Tibial nerve (tissue), 4 donors: ENCODE measurements at regions not wholly inside any gene's neighbourhood (a gene's known extent, or its start where the extent isn't known, plus 50 kb on each side); places are given as distances from the start of the nearest gene placed in this dataset.

Experiments used
- DNase-seq, 2 donors: peaks; one replicate each; pipeline ENCODE4 v3.0.0-alpha.2; 2019; ENCODE audit warnings: low spot score in 2 of 2
- H3K27ac ChIP-seq, 4 donors: fragments of 200-600 bp; sonication (generic) in 3 of 4; one replicate each; pipeline ENCODE4 v1.5.1; 2017 to 2019; ENCODE audit warnings: mild to moderate bottlenecking in 1 of 4
- H3K27me3 ChIP-seq, 2 donors: fragments of 200-600 bp; sonication (generic) in 1 of 2; one replicate each; pipeline versions ENCODE4 v1.5.1 to v1.6.0; 2017 to 2019
- H3K36me3 ChIP-seq, 3 donors: fragments of 200-600 bp; sonication (generic); one replicate each; pipeline ENCODE4 v1.5.1; 2018 to 2019
- H3K4me1 ChIP-seq, 4 donors: fragments of 200-600 bp; sonication (generic) in 3 of 4; one replicate each; pipeline ENCODE4 v1.5.1; 2017 to 2019
- H3K4me3 ChIP-seq, 4 donors: fragments of 200-600 bp; sonication (generic) in 3 of 4; one replicate each; pipeline ENCODE4 v1.5.1; 2017 to 2019; ENCODE audit warnings: mild to moderate bottlenecking in 1 of 4, moderate library complexity in 1 of 4
- H3K9me3 ChIP-seq, 4 donors: fragments of 200-600 bp; sonication (generic) in 3 of 4; one replicate each; pipeline ENCODE4 v1.5.1; 2017 to 2019
- EP300 ChIP-seq, 2 donors: sonication (generic); formaldehyde crosslinking; IDR thresholded peaks; one replicate each; pipeline ENCODE4 v1.6.1; 2017; ENCODE audit warnings: antibody characterized with exemption in 2 of 2, mild to moderate bottlenecking in 1 of 2
- POLR2A ChIP-seq, 2 donors: fragments of 450-650 bp; IDR thresholded peaks; one replicate each; pipeline ENCODE4 v1.6.1; 2017; ENCODE audit warnings: antibody characterized with exemption in 2 of 2, mild to moderate bottlenecking in 2 of 2, moderate library complexity in 2 of 2
- WGBS, 2 donors: methylation state at CpG; one replicate each; pipeline ENCODE4 v1.1.5; 2018; 5-methylcytosine and 5-hydroxymethylcytosine counted together
- TF ChIP-seq, protein P1 (sequence below), 5 experiments: fragments of 200-600 bp in 3 of 5; fragments of 450-650 bp in 2 of 5; sonication (generic) in 3 of 5; IDR thresholded peaks; one replicate each; pipeline ENCODE4 v1.5.1; 2016 to 2019; ENCODE audit warnings: antibody characterized with exemption in 5 of 5, mild to moderate bottlenecking in 3 of 5, moderate library complexity in 2 of 5

- Histone ChIP-seq H3K27me3 (no peaks in the 10 kb centered on the region), H3K4me1 (no peaks in the 10 kb centered on the region)
Observed at GRCh38 chrX:129116676-129117470, 406.4 kb downstream of the SMARCA1 start.

DNA sequence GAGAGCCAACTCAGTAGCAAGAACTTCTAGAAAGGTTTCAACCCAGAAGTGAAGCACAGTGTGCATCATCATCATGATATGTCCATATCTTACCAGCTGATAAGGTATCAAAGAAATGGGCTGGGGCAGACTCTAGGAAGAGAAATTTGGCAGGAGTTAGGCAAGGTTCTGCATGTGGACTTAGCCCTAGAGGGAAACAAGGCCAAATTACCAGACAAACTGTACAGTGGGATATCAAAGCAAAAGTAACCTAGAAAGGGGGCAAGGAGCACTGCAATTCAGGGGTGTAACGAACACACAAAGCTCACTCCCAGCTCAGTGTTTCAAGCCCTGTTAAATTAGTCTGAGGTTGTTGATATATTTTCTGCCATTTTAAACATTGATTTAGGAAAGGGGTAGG, 407.4 kb downstream of the SMARCA1 start:
- TF ChIP-seq, protein P1, sequence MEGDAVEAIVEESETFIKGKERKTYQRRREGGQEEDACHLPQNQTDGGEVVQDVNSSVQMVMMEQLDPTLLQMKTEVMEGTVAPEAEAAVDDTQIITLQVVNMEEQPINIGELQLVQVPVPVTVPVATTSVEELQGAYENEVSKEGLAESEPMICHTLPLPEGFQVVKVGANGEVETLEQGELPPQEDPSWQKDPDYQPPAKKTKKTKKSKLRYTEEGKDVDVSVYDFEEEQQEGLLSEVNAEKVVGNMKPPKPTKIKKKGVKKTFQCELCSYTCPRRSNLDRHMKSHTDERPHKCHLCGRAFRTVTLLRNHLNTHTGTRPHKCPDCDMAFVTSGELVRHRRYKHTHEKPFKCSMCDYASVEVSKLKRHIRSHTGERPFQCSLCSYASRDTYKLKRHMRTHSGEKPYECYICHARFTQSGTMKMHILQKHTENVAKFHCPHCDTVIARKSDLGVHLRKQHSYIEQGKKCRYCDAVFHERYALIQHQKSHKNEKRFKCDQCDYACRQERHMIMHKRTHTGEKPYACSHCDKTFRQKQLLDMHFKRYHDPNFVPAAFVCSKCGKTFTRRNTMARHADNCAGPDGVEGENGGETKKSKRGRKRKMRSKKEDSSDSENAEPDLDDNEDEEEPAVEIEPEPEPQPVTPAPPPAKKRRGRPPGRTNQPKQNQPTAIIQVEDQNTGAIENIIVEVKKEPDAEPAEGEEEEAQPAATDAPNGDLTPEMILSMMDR (IDR thresholded peaks at IDR 0.05): no peak
- TF ChIP-seq EP300 (IDR thresholded peaks at IDR 0.05) (no peak), POLR2A (IDR thresholded peaks at IDR 0.05) (no peak)
- H3K27me3 ChIP-seq: no peaks in the 10 kb centered on the region
- no peak overlapping the region for H3K27ac ChIP-seq
- H3K36me3 ChIP-seq: no peaks in the 10 kb centered on the region
- no peaks in the 10 kb centered on the region for H3K4me1 ChIP-seq
- no peak overlapping the region for H3K4me3 ChIP-seq
- WGBS, 2 donors: 58 to 100% methylated on average over 1 of the region's 1 CpG
- no peaks in the 10 kb centered on the region for H3K9me3 ChIP-seq
- no peak for DNase-seq

More at GRCh38 chrX:129116676-129117470, 406.4 kb downstream of the SMARCA1 start:
- WGBS, 2 donors: 50 to 63% methylated on average over 7 to 8 of the region's 8 CpGs
- no peak overlapping the region for H3K4me3 ChIP-seq
- DNase-seq: no peak
- no peaks in the 10 kb centered on the region for H3K36me3 ChIP-seq
- no peaks in the 10 kb centered on the region for H3K9me3 ChIP-seq
- TF ChIP-seq EP300 (IDR thresholded peaks at IDR 0.05): no peak
- TF ChIP-seq POLR2A (IDR thresholded peaks at IDR 0.05): no peak
- no peak overlapping the region for H3K27ac ChIP-seq

- Histone ChIP-seq H3K27ac (no peak overlapping the region), H3K9me3 (no peaks in the 10 kb centered on the region), H3K36me3 (no peaks in the 10 kb centered on the region), H3K4me1 (no peaks in the 10 kb centered on the region), H3K27me3 (no peaks in the 10 kb centered on the region), H3K4me3 (no peak overlapping the region)
- no peak for TF ChIP-seq POLR2A (IDR thresholded peaks at IDR 0.05)
- TF ChIP-seq EP300 (IDR thresholded peaks at IDR 0.05): no peak
- TF ChIP-seq, protein P1 (IDR thresholded peaks at IDR 0.05): no peak
- 36 to 50% methylated on average over 1 of the region's 1 CpG for WGBS, 2 donors
- no peak for DNase-seq
Observed at GRCh38 chrX:129115104-129115503, 408.2 kb downstream of the SMARCA1 start.

DNA sequence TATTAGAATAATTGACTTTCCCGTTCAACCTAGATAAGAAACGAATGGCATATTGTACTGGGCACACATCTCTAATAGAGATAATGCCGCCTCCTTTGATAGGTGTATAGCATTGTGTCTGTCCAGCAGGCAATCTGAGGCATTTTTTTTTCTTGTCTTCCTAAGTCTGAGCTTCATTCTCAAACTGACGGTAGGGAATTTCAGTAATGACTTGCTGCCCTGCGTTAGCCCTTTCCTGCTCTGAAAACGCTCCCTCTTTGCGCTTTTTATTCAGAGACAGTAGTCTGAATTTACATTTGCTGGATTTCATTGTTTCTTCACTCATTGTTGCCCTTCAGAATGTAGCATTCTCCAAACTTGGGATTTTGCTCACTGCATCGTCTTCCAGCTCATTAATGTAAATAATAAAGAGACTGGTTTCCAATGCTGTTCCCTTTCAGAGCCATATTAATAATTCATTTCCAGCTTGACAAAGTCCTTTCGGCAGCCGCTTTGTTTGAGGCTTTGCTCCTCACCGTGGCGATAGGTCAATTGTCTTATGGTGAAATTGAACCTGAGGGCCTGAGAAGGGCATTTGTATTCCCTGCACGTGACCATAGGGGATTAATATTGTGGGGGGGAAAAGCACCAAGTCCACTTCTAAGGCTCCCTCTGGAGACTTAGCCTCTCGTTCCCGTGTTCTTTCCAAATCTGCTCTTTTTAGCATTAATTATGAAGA, 412.1 kb downstream of the SMARCA1 start:
- Histone ChIP-seq H3K36me3 (no peaks in the 10 kb centered on the region), H3K27me3 (no peaks in the 10 kb centered on the region), H3K4me1 (no peaks in the 10 kb centered on the region), H3K9me3 (no peaks in the 10 kb centered on the region), H3K27ac (no peak overlapping the region), H3K4me3 (no peak overlapping the region)
- no peak for DNase-seq
- WGBS, 2 donors: 75 to 77% methylated on average over 15 of the region's 15 CpGs
- TF ChIP-seq POLR2A (IDR thresholded peaks at IDR 0.05): no peak
- TF ChIP-seq, protein P1 (IDR thresholded peaks at IDR 0.05): no peak
- TF ChIP-seq EP300 (IDR thresholded peaks at IDR 0.05): no peak

- Histone ChIP-seq H3K27me3 (no peaks in the 10 kb centered on the region), H3K36me3 (no peaks in the 10 kb centered on the region), H3K9me3 (no peaks in the 10 kb centered on the region), H3K27ac (no peak overlapping the region), H3K4me3 (no peak overlapping the region), H3K4me1 (no peaks in the 10 kb centered on the region)
- no peak for DNase-seq
- WGBS, 2 donors: 74 to 77% methylated on average over 4 of the region's 4 CpGs
- TF ChIP-seq, protein P1 (IDR thresholded peaks at IDR 0.05): no peak
- no peak for TF ChIP-seq EP300 (IDR thresholded peaks at IDR 0.05)
- TF ChIP-seq POLR2A (IDR thresholded peaks at IDR 0.05): no peak
Observed at GRCh38 chrX:129108936-129109335, 414.4 kb downstream of the SMARCA1 start.
